ENCODE measurements at regions not wholly inside any gene's neighbourhood (a gene's known extent, or its start where the extent isn't known, plus 50 kb on each side); places are given as distances from the start of the nearest gene placed in this dataset.

DNA sequence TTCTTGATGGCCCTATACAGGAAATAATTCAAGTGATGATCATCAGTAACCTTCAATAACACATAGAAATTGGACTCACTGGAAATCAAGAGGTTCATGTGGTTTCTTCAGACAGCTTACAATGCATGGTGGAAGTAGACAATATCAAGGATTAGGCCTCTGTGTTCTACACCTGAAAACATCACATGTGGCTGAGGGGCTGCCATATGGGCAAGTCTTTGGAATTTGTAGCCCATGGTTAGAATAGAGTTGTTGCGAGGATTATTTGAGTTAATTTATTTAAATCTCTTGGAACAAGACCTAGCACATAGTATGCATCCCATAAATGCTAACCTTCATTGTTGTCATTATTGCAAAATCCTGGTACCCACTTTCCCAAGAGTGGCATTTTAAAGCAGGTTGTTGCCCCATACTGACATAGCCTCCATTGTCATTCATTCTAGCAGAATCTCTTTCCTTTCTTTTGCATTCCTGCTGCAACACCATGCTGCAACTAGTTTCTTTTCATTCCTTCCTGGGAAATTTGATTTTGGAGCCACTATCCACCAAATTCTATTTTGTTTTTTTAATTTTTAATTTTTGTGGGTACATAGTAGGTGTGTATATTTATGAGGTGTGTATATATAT is 352.7 kb upstream of the NAV3 start:
- H3K27me3 ChIP-seq (ENCODE audit: control insufficient read depth in 1 of 2, insufficient read depth in 2 of 2, low read length in 2 of 2) = no peaks in the 10 kb centered on the region
- TF ChIP-seq CTCF (IDR thresholded peaks at IDR 0.05) = no peak
- H3K27ac Mint-ChIP-seq = no peak overlapping the region
- intact Hi-C loops (cut with DNase I, micrococcal nuclease) = no loop called here
- no peak for DNase-seq
- no peaks in the 10 kb centered on the region for H3K9me3 ChIP-seq (ENCODE audit: control insufficient read depth in 1 of 2, insufficient read depth in 1 of 2, low read length in 2 of 2)
- POLR2A ChIA-PET = no interaction called here
- no peak overlapping the region for H3K27ac ChIP-seq (ENCODE audit: low read depth in 1 of 2, low read length in 2 of 2)
- no peaks in the 10 kb centered on the region for H3K27me3 Mint-ChIP-seq
- ATAC-seq (ENCODE audit: poor library complexity) = no peak
- H3K4me1 Mint-ChIP-seq (ENCODE audit: low read depth) = no peaks in the 10 kb centered on the region
- CTCF ChIA-PET = no interaction called here
- no peak overlapping the region for H3K4me3 Mint-ChIP-seq
- no peaks in the 10 kb centered on the region for H3K4me1 ChIP-seq (ENCODE audit: insufficient read depth, low read length)
- no peaks in the 10 kb centered on the region for H3K36me3 Mint-ChIP-seq (ENCODE audit: low read depth)
- H3K36me3 ChIP-seq (ENCODE audit: insufficient read depth, low read length) = no peaks in the 10 kb centered on the region
- H3K4me3 ChIP-seq (ENCODE audit: low read length) = no peak overlapping the region
- H3K9me3 Mint-ChIP-seq = peaks cover 2% of the 10 kb centered on the region

DNA sequence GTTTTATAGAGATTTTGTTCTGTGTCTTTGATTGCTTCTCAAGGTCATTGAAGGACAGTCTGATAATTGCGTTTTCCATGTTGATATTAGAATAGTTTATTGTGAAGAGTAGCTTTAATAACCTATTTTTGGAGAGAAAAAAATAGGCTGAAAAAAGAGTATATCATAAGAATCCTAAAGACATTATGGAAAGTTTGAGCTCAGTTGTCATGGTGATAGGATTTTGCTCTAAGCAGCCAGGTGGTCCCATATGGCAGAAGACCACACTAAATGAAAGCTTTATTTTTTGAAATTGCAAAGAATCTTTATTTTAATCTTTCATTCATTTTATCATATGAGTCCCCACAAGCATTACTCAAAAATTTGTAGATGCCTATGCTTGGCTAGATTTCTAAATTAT is 358.9 kb upstream of the NAV3 start:
- Histone ChIP-seq H3K4me1 (ENCODE audit: insufficient read depth, low read length) (no peaks in the 10 kb centered on the region), H3K4me3 (ENCODE audit: low read length) (no peak overlapping the region), H3K27ac (ENCODE audit: low read depth in 1 of 2, low read length in 2 of 2) (no peak overlapping the region), H3K27me3 (ENCODE audit: control insufficient read depth in 1 of 2, insufficient read depth in 2 of 2, low read length in 2 of 2) (no peaks in the 10 kb centered on the region), H3K36me3 (ENCODE audit: insufficient read depth, low read length) (no peaks in the 10 kb centered on the region), H3K9me3 (ENCODE audit: control insufficient read depth in 1 of 2, insufficient read depth in 1 of 2, low read length in 2 of 2) (peaks cover 0 to 4% of the 10 kb centered on the region in 2 experiments)
- no peak overlapping the region for H3K27ac Mint-ChIP-seq
- H3K4me1 Mint-ChIP-seq (ENCODE audit: low read depth) = no peaks in the 10 kb centered on the region
- no peaks in the 10 kb centered on the region for H3K27me3 Mint-ChIP-seq
- H3K4me3 Mint-ChIP-seq = no peak overlapping the region
- ChIA-PET CTCF (no interaction called here), POLR2A (no interaction called here)
- H3K9me3 Mint-ChIP-seq = peaks cover 2% of the 10 kb centered on the region
- no peaks in the 10 kb centered on the region for H3K36me3 Mint-ChIP-seq (ENCODE audit: low read depth)
- ATAC-seq (ENCODE audit: poor library complexity) (no peak), DNase-seq (no peak)
- intact Hi-C loops (cut with DNase I, micrococcal nuclease) = no loop called here
- TF ChIP-seq CTCF (IDR thresholded peaks at IDR 0.05) = no peak

DNA sequence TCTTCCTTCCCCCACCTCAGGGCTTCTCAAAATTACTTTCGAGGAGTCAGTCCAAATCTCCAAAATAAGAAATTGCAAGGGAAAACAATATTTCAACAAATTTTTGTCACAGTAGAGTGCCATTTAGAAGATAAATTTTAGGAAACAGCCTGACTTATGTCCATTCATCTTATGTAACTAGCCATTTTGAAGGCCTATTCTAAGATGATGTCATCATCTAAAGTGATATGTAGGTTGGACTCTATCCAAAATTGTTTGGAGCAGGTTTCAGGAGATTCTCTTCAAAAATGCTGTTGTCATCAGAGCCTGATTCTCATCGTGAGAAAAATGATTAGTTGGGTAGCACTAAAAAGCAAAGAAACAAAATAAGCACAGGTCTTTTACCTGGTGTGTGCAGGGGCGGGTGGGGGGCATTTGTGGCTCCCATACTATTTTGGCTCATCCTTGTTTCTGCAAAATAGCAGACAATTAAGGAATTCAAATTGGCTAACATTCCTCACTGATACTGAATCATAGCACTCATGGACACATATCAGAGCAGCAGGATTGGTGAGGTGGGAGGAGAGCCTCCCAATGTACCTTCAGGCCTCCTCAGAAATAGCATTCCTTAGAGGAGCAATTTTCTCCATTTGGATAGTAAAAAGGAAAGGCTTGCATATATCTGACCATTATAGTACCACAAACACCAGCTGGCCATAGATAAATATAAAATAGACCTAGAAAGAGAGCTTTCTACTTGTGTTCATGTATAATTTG is 360.9 kb upstream of the NAV3 start:
- POLR2A ChIA-PET = no interaction called here
- no peak overlapping the region for H3K27ac ChIP-seq (ENCODE audit: low read depth in 1 of 2, low read length in 2 of 2)
- Mint-ChIP-seq H3K9me3 (no peaks in the 10 kb centered on the region), H3K4me3 (no peak overlapping the region), H3K36me3 (ENCODE audit: low read depth) (no peaks in the 10 kb centered on the region), H3K27ac (no peak overlapping the region), H3K27me3 (no peaks in the 10 kb centered on the region), H3K4me1 (ENCODE audit: low read depth) (no peaks in the 10 kb centered on the region)
- intact Hi-C loops (cut with DNase I, micrococcal nuclease) = no loop called here
- H3K9me3 ChIP-seq (ENCODE audit: control insufficient read depth in 1 of 2, insufficient read depth in 1 of 2, low read length in 2 of 2) = peaks cover 0 to 4% of the 10 kb centered on the region in 2 experiments
- ATAC-seq (ENCODE audit: poor library complexity) (no peak), DNase-seq (no peak)
- TF ChIP-seq CTCF (IDR thresholded peaks at IDR 0.05) = no peak
- no peaks in the 10 kb centered on the region for H3K4me1 ChIP-seq (ENCODE audit: insufficient read depth, low read length)
- H3K27me3 ChIP-seq (ENCODE audit: control insufficient read depth in 1 of 2, insufficient read depth in 2 of 2, low read length in 2 of 2) = no peaks in the 10 kb centered on the region
- H3K4me3 ChIP-seq (ENCODE audit: low read length) = no peak overlapping the region
- CTCF ChIA-PET = no interaction called here
- H3K36me3 ChIP-seq (ENCODE audit: insufficient read depth, low read length) = no peaks in the 10 kb centered on the region

All from CD4-positive, alpha-beta T cell (primary cell).